Embryonic facial prominence (tissue), 1 donor: ENCODE measurements at regions not wholly inside any gene's neighbourhood (a gene's known extent, or its start where the extent isn't known, plus 50 kb on each side); places are given as distances from the start of the nearest gene placed in this dataset.

Source experiments
- DNase-seq: peaks from one replicate; pipeline ENCODE4 v3.0.0-alpha.2; 2016; ENCODE audit errors: extremely low spot score

DNA sequence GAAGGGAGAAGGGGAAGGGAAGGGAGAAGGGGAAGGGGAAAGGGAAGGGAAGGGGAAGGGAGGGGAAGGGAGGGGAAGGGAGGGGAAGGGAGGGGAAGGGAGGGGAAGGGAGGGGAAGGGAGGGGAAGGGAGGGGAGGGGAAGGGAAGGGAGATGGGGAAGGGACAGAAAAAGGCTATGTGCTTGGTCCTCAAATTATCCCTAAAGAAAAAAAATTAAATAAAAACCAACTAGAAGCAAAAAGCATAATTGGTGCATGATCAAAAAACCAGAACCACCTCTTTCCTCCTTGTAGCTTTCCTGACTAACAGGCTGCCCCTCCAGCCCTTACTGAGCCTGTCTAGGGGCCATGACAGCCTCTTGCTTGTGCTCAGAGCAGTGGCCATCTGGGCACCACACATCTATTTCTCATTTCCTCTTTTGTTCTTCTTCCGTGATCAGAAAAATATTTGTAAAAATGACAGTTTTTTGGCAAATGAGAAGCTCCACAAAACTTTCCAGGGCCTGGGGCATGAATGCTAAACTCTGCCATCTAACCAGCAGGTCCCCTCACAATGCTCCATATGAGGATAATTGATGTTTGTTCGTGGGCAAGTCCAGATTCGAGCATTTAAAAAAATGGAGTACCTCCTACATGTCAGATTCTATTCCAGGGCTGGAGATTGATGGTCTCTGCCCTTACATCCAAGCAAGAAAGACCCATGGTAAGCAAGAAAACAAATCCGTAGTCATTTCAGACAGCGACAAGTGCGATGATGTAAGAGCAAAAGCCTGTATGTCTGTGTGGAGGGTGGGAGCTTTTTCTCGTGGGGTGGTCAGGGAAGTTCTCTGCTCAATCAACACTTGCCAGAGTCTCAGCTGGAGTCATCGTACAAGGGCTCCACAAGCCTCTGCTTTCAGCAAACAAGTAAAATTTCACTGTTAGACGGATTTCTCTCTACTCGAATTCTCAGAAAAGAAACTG is 320.9 kb downstream of the WDR11 start:
- no peak for DNase-seq

DNA sequence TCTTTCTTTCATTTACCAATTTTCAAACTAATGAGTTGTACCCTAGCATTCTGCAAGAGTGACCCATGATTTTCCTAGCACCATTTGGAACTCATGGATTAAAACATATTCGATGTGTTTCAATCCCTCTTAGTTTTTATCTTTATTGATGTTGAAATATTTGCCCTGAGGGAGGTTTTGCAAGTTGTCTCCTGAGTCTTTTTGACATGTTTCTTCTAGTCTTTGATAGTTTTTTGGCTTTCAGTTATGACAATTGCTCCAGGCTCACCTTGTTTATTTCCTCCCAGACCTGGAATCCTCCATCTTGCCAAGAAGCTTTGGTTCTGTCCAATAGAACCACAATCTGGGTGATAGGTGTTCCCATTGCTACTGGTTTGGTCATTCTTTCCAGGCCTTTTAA is 327.8 kb downstream of the WDR11 start:
- DNase-seq, result no peak

DNA sequence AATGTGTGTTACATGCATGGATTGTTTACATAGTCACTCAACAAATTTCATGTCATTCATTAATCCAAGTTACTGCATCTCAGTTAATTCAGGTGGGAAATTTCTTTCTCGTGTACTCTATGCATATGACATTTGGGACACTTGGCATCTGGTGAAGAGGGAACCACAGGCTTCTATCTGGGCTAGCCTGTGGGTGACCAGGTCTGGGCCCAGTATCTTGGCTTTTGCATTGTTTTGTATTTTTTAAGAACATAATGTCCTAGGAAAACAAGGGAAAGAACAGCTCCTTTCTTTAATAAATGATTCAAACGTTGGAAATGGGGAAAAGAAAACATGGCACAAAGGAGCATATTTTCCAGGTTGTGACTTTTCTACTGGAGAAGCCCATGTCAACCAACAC is 331.1 kb downstream of the WDR11 start:
- no peak for DNase-seq

DNA sequence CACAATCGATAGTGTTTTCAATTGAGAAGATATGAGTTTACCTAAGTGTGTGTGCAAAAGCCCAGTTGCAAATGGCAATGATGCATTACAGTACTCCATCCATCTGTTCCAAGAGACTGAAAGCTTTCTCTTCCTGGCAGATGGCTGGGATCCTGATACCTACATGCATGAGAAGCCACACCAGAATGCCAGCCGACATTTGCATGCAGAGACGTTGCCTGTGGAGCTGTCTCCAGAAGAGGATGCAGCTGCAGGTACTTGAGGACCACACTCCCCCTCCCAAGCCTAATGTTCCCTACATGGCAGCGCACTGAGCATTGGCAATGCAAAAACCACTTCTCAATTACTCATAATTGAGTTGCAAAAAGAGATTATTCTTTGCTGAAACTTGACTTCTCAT is 332.1 kb downstream of the WDR11 start:
- DNase-seq, result no peak

DNA sequence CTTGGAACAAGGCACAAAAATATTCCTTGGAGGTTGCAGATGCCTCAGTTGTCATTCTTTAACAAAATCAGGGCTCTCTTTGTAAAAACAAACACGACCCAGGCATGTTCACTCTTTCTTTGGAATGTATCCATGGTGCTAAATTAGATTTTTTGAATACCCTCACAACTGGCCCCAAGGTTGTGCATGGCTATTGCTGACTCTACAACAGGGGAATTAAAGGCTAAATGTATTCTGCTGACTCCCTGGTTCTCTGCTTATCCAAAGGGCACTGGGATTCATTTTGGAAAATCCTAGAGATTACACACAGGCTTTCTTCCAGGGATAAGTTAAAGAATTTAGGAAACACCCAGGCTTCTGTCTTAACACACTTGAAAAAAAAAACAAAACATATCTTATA is 332.5 kb downstream of the WDR11 start:
- no peak for DNase-seq

DNA sequence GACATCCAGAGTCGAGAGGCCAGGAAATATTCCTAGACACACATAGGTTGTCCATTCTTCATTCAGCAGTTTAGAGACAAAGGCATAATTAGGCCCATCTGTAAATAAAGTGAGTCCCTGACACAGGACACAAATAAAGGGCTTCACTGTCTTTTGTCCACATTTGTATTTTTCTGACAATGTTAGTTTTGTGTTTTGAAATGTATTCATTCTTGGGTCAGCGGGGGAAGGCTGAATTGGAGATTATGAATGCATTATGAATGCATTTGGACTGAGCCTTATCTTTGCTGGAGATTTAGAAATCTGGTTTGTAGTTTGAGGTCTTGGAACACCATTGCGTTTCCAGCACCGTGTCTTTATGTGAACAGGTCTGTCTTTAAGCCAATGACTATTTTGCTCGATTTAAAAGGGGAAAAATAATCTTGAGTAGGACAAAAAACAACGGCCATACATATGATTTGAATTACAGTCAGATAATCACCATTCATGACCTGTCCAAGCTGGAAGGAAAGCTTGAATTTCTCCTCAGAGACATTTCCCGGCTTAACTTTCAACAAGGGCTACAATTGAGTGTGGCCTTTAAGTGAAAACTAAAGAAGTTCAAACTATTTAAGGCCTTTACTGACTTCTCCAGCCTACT is 334.8 kb downstream of the WDR11 start:
- DNase-seq, result no peak

DNA sequence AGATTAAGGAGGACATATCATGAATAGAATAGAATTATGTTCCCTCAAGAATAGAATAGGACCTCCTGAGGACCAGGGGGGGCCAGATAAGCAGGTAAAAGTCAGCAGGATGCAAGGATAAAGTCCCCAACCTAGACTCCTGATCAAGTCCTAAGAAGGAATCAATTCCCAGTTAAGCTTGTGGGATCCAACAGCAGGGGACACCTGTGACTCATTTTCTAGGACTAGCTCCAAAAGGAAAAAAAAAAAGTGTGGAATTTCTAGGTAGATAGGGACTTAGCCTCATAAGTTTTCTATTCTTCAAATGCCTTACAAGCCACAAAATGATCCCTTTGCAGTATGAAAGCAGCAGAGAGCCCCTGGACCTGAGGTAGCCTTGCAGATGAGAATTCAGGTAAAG is 336.2 kb downstream of the WDR11 start:
- no peak for DNase-seq

DNA sequence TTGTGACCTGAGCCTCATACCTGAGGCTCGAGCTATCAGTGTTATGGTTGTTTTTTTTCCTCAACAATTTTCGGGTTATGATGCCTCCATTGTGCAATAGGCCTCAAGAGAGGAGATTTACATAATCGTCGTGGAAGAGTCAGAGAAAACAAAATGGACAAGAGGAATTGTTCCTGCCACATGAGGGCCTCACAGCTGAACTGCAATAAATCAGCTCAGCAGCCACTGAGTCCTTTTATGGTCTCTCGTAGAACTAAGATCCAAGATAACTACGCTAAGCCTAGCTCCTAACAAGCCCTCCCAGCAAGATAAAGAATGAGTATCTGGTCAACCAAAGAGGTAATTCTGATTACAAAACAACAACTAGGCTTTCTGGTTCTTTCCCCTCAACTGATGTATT is 336.8 kb downstream of the WDR11 start:
- no peak for DNase-seq

DNA sequence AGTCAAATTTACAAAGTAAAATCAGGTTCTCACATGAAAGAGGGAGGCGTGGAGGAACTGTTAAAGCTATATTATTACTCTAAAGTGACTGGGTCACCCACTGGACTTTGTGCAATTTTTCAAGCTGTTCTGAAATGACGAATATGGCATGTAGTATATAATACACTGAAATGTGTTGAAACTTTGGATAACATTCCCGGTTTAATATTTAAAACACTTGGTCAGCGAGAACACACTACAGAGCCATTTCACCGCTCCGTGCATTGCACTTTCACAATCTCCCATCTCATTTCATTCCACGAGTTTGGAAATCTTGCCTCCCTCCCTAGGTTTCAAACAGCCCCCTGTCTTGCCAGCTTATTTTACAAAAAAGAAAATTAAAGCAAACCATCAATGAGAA is 337.9 kb downstream of the WDR11 start:
- no peak for DNase-seq

DNA sequence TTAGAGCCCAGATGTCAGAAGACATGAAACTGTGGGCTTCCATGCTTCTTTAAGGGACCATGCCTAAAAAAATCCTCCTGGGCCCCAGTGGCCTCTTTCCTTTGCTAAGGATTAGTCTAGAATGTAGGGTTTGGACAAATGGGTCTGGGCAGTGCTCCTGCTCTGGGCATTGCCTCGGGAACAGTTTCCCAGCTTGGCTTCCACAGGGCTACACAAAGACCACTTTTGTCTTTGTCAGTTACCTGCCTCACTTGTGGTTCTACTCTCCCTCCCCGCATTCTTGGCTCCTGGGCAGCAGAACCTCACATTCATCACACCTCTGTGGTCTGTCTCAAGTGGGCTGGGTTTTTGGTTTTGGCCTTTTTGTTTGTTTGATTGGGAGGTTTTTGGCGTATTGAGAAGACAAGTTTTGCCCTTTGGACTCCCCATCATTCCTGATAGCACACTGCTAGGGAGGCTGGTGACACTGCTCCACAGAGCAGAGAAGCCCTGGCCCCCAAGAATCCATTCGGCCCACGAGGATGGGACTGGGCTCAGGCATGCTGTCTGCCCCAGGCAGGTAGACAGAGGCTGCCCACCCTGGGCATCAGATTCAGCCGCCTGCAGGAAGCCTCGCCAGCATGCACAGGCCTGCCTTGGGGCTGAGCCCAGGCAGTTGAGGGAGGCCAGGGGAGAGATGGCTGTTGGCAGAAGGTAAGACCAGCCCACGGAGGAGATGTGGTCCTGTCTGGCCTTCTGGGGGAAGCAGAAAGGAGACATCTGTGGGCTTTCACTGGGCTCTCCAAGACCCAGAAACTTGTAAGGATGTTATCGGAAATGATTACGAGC is 343.7 kb downstream of the WDR11 start:
- no peak for DNase-seq

DNA sequence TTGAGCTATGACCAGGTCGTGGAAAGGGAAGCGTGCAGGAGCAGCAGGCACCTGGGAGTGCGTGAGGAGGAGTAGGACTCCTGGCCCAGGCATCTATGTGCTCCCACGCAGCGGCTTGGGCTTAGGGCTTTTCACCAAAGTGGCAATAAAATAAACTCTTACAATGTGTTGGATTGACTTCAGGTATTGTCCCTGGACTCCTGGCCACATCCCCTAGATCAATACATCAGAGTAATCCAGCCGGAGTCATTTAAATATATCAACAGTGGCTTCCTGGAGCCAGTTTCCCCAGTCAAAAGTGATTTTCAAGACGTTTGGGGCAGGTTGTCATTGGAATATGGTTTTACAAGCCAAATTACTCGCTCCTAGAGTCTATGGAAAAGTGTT is 344.4 kb downstream of the WDR11 start:
- no peak for DNase-seq

DNA sequence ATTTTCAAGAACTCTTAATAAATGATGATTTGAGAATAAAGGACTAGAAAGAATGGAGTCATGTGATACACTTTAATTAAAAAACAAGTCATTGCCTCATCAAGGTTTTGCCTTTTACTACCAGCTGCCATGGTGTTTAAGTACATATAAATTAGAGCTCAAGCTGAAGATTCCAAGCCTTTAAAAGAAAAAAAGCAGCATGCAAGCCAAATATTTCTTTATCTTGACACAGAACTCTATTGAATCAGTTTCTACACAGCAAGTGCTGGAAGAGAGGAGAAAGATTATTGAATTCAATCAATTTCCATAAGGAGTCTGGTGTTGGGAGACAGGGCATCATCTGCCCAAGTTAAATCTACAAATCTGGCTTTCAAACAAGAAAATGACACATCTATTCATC is 347.9 kb downstream of the WDR11 start:
- no peak for DNase-seq

DNA sequence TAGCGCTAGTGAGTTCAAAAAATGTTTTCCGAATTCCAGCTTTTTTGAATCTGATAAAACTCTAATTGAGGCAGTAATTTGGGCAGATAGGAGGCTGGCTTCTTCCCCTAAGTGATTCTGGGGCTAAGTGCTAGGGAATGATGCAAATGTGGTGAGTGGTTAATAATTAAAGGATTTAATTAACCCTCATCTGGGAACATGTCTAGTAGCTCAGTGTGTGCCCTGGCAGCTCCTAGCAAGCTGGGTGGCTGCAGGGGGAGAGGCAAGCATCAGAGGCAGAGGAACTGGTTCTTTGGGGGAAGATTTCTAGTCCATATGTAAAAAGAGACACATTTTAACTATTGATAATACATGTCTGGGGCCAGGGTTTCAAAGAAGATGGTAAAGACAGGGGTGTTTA is 354.5 kb downstream of the WDR11 start:
- DNase-seq, result no peak

DNA sequence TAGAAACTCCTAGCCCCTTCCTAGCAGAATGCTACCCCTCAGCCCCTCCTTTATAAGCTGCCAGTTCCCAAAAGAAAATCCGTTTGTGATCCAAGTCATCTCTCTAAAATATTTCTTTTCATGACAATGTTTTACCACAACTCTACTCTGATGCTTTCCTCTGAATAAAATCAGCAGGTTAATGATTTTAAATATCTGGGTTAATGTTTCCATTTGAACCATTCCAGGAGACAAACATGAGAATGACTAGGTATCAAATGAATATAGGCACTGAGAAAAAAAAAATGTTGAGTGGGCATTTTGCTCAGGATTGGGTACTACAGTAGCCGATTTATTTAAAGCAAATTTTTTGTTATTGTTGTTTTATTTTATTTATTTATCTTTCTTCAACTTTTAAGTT is 360.3 kb downstream of the WDR11 start:
- DNase-seq, result no peak

DNA sequence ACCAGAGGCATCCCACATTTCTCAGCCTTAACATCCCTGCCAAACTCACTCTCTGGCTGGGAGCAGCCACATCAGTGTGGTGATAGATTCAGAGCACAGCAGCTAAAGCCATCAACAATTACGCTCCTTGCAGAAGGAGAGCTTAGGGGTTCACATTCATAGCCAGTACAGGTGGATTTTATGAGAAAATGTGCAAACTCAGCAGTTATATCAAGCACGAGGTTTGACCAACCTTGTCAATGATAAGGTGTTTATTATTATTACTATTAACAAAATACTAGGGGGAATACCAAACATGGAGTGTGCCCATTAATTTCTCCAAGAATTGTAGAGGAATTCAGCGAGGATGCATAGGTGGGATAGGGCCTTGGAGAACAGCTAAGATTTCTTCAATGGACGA is 362.3 kb downstream of the WDR11 start:
- no peak for DNase-seq

DNA sequence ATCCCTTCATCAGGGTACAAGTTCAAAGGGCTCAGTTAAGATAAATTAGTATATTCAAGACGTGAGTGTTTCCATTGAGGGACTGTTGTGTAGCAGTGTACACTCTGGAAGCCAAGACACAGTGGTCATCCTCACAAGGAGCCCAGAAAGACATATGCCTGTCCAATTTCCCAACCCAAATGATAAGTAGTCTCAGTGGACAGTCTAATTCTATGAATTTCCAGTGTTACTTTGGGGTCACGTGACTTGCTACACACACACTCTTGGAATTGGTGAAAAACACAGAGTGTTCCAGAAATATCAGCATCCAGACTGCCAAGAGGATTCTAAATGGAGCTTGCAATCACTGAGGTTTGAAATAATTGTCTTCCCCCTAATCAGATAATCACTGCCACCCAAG is 365.1 kb downstream of the WDR11 start:
- DNase-seq, result no peak

DNA sequence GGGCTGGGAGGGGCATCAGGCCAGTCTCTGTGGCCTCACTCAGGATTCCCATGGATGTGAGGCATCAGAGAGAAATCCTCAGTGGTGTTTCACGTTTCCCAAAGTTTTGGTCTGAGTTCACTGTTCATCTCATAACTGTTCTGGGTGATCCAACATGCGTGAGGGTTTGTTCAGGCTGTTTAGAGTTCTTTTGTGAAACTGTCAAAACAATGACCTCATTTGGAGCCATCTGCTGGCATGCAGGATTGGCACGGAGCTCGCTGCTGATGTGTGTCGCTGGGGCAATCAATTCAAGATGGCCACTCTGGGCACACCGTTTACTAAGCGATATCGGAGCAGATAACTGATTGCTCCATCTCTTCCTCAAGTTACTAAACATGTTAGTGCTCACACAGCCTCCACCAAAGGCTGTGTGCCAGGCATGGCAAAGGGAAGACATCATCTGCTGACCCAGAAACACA is 365.6 kb downstream of the WDR11 start:
- no peak for DNase-seq

DNA sequence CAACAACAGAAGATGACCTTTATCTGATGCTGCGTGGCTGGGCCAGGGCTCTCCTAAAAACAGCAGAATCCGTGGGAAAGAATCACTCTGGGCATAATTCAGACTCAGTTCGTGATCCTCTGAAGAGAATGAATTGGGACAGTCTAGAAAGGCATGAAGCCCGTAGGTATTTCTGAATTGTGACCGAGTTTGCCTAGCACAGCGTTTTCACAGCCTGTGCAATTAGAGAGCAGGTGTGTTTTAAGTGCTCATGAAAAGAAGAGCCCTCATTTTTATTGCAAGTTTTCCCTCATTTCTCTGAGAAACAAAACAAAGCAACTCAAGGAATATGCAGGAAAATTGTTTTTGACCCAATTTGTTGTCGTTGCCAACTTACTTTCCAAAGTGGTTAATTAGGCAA is 366.2 kb downstream of the WDR11 start:
- no peak for DNase-seq

DNA sequence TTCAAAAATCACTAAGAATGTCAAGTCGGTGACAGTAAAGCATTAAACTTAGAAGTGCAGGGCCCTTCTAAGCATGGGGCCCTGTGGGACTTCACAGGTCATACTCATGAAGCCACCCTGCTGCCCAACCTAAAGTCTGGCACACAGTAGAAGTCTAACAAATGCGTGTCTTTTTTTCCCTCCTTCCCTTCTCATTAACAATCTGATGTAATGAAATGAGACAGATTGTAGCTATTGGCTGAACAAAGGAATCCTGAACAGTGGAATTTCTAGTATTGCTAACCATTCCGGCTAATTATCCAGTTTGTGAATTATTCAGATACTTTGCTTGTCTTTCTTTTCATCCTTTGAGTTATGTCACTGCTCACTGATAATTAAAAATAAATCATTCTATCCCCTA is 369.9 kb downstream of the WDR11 start:
- DNase-seq, result no peak

DNA sequence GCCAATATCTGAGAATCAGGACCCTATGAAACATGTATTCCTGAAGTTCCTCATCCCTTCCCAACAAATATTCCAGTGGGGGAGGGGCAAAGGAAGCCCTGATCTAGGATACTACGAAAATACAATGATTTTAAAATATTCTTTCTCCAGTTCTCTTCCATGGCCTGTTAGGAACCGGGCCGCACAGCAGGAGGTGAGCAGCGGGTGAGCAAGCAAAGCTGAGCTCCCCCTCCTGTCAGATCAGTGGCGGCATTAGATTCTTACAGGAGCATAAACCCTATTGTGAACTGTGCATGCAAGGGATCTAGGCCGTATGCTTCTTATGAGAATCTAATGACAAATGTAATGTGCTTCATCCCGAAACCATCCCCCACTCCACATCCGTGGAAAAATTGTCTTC is 370.8 kb downstream of the WDR11 start:
- DNase-seq, result no peak

DNA sequence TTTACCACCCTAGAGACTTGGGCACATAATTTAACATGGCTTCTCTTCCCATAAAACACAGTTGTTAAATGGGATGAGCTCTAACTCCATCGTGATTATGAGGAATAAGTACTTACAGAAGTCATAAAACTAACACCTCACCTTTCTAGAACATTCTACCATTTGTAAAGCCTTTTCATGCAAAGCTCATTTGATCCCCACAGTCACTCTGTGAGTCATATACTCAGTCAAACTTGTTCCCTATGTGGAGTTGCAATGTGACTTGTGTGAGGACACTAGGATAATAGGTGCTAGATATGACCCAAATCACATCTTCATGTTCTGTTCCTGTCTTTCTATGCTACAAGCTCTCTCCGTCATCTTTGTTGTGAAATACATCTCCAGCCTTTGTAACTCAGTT is 371.7 kb downstream of the WDR11 start:
- no peak for DNase-seq

DNA sequence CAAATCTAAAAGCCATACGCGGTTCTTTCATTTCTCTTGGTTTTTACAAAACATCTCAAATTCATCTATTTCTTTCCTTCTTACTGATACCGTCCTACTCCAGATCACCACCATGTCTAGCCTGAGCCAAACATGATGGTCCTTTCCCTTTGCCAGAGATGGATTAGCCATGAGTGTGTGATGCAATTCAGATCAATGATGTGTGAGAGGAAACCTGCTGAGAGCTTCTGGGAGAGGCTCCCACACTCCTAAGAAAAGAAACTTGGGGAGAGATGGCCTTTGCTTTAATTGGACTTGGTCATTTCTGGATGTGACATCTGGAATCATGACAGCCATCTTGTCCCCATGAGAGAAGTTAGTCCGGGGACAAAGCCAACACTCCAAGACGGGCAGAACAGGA is 367.2 kb downstream of the FGFR2 start:
- no peak for DNase-seq
